ENCODE measurements at regions not wholly inside any gene's neighbourhood (a gene's known extent, or its start where the extent isn't known, plus 50 kb on each side); places are given as distances from the start of the nearest gene placed in this dataset.

DNA sequence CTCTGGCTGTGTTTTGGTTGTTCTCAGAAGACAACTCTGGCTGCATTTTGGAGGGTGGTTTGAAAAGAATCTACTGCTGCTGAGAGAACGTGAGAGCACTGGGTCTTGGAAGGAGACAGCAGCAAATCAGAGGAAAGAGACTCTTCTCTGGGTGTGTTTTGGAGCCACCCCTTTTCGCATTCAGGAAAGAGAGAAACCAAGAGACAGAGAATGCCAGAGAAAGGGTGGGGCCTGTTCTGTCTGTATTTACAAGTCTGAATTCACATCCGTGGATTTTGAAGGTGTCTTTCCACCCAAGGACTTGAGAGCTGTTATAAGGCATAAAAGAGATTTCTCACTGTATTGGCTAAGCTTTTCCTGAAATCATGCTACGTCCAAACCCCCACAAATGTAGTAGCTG lies 187.2 kb downstream of the C1orf94 start:
- Histone ChIP-seq H3K79me2 (ENCODE audit: control insufficient read depth, insufficient read depth, low read length) (no peaks in the 10 kb centered on the region), H3K9me1 (ENCODE audit: control insufficient read depth, insufficient read depth, low read length) (no peaks in the 10 kb centered on the region), H3K27ac (ENCODE audit: extremely low read depth, low read depth, low read length) (no peak overlapping the region), H4K20me1 (replicated peaks; ENCODE audit: control insufficient read depth, insufficient read depth, low read length) (no peaks in the 10 kb centered on the region), H3K9me3 (replicated peaks; ENCODE audit: control insufficient read depth, insufficient read depth, low read depth, low read length) (no peaks in the 10 kb centered on the region), H2AFZ (ENCODE audit: low read depth, low read length) (no peak overlapping the region), H3K36me3 (ENCODE audit: control insufficient read depth, insufficient read depth, low read length) (no peaks in the 10 kb centered on the region), H3K9ac (ENCODE audit: insufficient read depth in 1 of 2, low read depth in 2 of 2, low read length in 2 of 2) (no peak overlapping the region), H3K4me1 (replicated peaks in 1 of 2; ENCODE audit: control insufficient read depth in 2 of 2, insufficient read depth in 2 of 2, low read length in 2 of 2) (no peaks in the 10 kb centered on the region), H3K27me3 (ENCODE audit: control insufficient read depth in 2 of 2, insufficient read depth in 2 of 2, low read length in 2 of 2) (peaks cover 0 to 9% of the 10 kb centered on the region in 2 experiments; a peak in 2 of 5 replicates), H3K4me2 (ENCODE audit: insufficient read depth, low read length) (no peak overlapping the region), H3K4me3 (no peak overlapping the region)
- FAIRE-seq (peak; percentile 46), DNase-seq (ENCODE audit: extremely low read depth in 1 of 4, low spot score in 3 of 4) (no peak), ATAC-seq (no peak)
- intact Hi-C loops (cut with micrococcal nuclease), result no loop called here
- BruUV-seq (replicated peaks), result no TSS peak
- WGBS (ENCODE audit: insufficient coverage, low coverage, missing lambda C conversion rate), result 0% methylated on average over 4 of the region's 4 CpGs
- ChIA-PET POLR2A (no interaction called here), CTCF (ENCODE audit: low intra/inter-chr PET ratio) (no interaction called here)
- in situ Hi-C loops (cut with MboI), result no loop called here
- TF ChIP-seq GABPB1 (CRISPR knock-in tag; IDR thresholded peaks at IDR 0.05) (no peak), TOE1 (IDR thresholded peaks at IDR 0.05; ENCODE audit: borderline replicate concordance) (no peak), TOE1 (CRISPR knock-in tag; IDR thresholded peaks at IDR 0.05; ENCODE audit: borderline replicate concordance, low read depth) (no peak), ARNT (IDR thresholded peaks at IDR 0.05) (no peak), CHCHD3 (CRISPR knock-in tag; IDR thresholded peaks at IDR 0.05) (no peak), NUFIP1 (IDR thresholded peaks at IDR 0.05; ENCODE audit: partially characterized antibody) (no peak), RBM14 (IDR thresholded peaks at IDR 0.05; ENCODE audit: borderline replicate concordance, insufficient read depth, low read depth, low read length) (no peak), TEAD2 (tag; IDR thresholded peaks at IDR 0.05) (no peak), CC2D1A (IDR thresholded peaks at IDR 0.05) (no peak)
- TF ChIP-seq, protein P1, sequence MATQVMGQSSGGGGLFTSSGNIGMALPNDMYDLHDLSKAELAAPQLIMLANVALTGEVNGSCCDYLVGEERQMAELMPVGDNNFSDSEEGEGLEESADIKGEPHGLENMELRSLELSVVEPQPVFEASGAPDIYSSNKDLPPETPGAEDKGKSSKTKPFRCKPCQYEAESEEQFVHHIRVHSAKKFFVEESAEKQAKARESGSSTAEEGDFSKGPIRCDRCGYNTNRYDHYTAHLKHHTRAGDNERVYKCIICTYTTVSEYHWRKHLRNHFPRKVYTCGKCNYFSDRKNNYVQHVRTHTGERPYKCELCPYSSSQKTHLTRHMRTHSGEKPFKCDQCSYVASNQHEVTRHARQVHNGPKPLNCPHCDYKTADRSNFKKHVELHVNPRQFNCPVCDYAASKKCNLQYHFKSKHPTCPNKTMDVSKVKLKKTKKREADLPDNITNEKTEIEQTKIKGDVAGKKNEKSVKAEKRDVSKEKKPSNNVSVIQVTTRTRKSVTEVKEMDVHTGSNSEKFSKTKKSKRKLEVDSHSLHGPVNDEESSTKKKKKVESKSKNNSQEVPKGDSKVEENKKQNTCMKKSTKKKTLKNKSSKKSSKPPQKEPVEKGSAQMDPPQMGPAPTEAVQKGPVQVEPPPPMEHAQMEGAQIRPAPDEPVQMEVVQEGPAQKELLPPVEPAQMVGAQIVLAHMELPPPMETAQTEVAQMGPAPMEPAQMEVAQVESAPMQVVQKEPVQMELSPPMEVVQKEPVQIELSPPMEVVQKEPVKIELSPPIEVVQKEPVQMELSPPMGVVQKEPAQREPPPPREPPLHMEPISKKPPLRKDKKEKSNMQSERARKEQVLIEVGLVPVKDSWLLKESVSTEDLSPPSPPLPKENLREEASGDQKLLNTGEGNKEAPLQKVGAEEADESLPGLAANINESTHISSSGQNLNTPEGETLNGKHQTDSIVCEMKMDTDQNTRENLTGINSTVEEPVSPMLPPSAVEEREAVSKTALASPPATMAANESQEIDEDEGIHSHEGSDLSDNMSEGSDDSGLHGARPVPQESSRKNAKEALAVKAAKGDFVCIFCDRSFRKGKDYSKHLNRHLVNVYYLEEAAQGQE (IDR thresholded peaks at IDR 0.05; ENCODE audit: borderline replicate concordance), result no peak
- TF ChIP-seq, protein P1 (CRISPR knock-in tag; IDR thresholded peaks at IDR 0.05; ENCODE audit: low read depth), result no peak
- TF ChIP-seq, protein P2, sequence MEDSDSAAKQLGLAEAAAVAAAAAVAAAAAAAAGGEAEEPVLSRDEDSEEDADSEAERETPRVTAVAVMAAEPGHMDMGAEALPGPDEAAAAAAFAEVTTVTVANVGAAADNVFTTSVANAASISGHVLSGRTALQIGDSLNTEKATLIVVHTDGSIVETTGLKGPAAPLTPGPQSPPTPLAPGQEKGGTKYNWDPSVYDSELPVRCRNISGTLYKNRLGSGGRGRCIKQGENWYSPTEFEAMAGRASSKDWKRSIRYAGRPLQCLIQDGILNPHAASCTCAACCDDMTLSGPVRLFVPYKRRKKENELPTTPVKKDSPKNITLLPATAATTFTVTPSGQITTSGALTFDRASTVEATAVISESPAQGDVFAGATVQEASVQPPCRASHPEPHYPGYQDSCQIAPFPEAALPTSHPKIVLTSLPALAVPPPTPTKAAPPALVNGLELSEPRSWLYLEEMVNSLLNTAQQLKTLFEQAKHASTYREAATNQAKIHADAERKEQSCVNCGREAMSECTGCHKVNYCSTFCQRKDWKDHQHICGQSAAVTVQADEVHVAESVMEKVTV (CRISPR knock-in tag; IDR thresholded peaks at IDR 0.05), result no peak
- TF ChIP-seq, protein P3, sequence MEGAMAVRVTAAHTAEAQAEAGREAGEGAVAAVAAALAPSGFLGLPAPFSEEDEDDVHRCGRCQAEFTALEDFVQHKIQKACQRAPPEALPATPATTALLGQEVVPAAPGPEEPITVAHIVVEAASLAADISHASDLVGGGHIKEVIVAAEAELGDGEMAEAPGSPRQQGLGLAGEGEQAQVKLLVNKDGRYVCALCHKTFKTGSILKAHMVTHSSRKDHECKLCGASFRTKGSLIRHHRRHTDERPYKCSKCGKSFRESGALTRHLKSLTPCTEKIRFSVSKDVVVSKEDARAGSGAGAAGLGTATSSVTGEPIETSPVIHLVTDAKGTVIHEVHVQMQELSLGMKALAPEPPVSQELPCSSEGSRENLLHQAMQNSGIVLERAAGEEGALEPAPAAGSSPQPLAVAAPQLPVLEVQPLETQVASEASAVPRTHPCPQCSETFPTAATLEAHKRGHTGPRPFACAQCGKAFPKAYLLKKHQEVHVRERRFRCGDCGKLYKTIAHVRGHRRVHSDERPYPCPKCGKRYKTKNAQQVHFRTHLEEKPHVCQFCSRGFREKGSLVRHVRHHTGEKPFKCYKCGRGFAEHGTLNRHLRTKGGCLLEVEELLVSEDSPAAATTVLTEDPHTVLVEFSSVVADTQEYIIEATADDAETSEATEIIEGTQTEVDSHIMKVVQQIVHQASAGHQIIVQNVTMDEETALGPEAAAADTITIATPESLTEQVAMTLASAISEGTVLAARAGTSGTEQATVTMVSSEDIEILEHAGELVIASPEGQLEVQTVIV (CRISPR knock-in tag; IDR thresholded peaks at IDR 0.05; ENCODE audit: borderline replicate concordance), result no peak

All from K562 (cell line).